OCI-LY7 (cell line): ENCODE measurements at regions not wholly inside any gene's neighbourhood (a gene's known extent, or its start where the extent isn't known, plus 50 kb on each side); places are given as distances from the start of the nearest gene placed in this dataset.
"Not testable (repeated sequence)": the region's sequence is repeated elsewhere in the genome, so short reads cannot be mapped to it uniquely, and the experiment has no call there.

Experiments used
- CTCF ChIP-seq: fragments of 200-600 bp; sonication (generic); conservative IDR thresholded peaks from 2 replicates; pipeline ENCODE4 v1.5.1; 2014; ENCODE audit warnings: mild to moderate bottlenecking, antibody characterized with exemption, low read length, moderate library complexity, mixed read lengths
- EZH2phosphoT487 ChIP-seq: fragments of 200-600 bp; sonication (generic); IDR thresholded peaks from 2 replicates; pipeline ENCODE4 v1.6.1; 2018; ENCODE audit warnings: low read depth, borderline replicate concordance, mild to moderate bottlenecking, mixed run types, antibody characterized with exemption, low read length, moderate library complexity, mixed read lengths

GRCh38 chr12:105602312-105602711, 271.8 kb downstream of the C12orf75 start:
- TF ChIP-seq CTCF, EZH2phosphoT487: not testable (repeated sequence)
